ENCODE measurements at regions not wholly inside any gene's neighbourhood (a gene's known extent, or its start where the extent isn't known, plus 50 kb on each side); places are given as distances from the start of the nearest gene placed in this dataset.
"Not testable (repeated sequence)": the region's sequence is repeated elsewhere in the genome, so short reads cannot be mapped to it uniquely, and the experiment has no call there.

- TF ChIP-seq, protein P1, sequence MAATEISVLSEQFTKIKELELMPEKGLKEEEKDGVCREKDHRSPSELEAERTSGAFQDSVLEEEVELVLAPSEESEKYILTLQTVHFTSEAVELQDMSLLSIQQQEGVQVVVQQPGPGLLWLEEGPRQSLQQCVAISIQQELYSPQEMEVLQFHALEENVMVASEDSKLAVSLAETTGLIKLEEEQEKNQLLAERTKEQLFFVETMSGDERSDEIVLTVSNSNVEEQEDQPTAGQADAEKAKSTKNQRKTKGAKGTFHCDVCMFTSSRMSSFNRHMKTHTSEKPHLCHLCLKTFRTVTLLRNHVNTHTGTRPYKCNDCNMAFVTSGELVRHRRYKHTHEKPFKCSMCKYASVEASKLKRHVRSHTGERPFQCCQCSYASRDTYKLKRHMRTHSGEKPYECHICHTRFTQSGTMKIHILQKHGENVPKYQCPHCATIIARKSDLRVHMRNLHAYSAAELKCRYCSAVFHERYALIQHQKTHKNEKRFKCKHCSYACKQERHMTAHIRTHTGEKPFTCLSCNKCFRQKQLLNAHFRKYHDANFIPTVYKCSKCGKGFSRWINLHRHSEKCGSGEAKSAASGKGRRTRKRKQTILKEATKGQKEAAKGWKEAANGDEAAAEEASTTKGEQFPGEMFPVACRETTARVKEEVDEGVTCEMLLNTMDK (IDR thresholded peaks at IDR 0.05; ENCODE audit: borderline replicate concordance, insufficient read depth, low read depth, low read length, poor library complexity, severe bottlenecking) = no peak
- TF ChIP-seq ZNF354B (CRISPR knock-in tag; IDR thresholded peaks at IDR 0.05) (no peak), ZNF79 (CRISPR knock-in tag; IDR thresholded peaks at IDR 0.05; ENCODE audit: low read depth) (no peak), ZBTB1 (CRISPR knock-in tag; IDR thresholded peaks at IDR 0.05; ENCODE audit: borderline replicate concordance, low read depth) (no peak), RFX7 (CRISPR knock-in tag; IDR thresholded peaks at IDR 0.05) (no peak), PRPF4 (IDR thresholded peaks at IDR 0.05; ENCODE audit: insufficient read depth, low read depth, low read length, poor library complexity, severe bottlenecking) (no peak), CBFA2T3 (IDR thresholded peaks at IDR 0.05) (no peak), MCM2 (IDR thresholded peaks at IDR 0.05; ENCODE audit: low read depth) (no peak), PHF21A (IDR thresholded peaks at IDR 0.05; ENCODE audit: borderline replicate concordance, low read depth) (no peak)
These were observed 280.6 kb downstream of the PAPSS1 start (continued) for GRCh38 chr4:107439401-107439800.

DNA sequence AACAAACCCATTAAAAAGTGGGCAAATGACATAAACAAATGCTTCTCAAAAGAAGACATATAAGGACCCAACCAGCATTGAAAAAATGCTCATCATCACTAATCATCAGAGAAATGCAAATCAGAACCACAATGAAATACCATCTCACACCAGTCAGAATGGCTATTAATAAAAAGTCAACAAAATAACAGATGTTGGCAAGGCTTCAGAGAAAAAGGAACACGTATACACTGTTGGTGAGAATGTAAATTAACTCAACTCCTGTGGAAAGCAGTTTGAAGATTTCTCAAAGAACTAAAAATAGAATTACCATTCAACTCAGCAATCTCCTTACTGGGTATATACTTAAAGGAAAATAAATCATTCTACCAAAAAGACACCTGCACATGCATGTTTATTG lies 283.6 kb downstream of the PAPSS1 start:
- 0% methylated on average over 1 of the region's 1 CpG for WGBS (ENCODE audit: insufficient coverage, low coverage, missing lambda C conversion rate)
- BruUV-seq (replicated peaks); FAIRE-seq; ATAC-seq; H3K27ac ChIP-seq (ENCODE audit: extremely low read depth, low read depth, low read length); H2AFZ ChIP-seq (ENCODE audit: low read depth, low read length); CTCF ChIA-PET (ENCODE audit: low intra/inter-chr PET ratio); H3K36me3 ChIP-seq (ENCODE audit: control insufficient read depth, insufficient read depth, low read length); H3K9ac ChIP-seq (ENCODE audit: insufficient read depth in 1 of 2, low read depth in 2 of 2, low read length in 2 of 2); POLR2A ChIA-PET; H3K4me2 ChIP-seq (ENCODE audit: insufficient read depth, low read length); H3K79me2 ChIP-seq (ENCODE audit: control insufficient read depth, insufficient read depth, low read length); H3K9me3 ChIP-seq (replicated peaks; ENCODE audit: control insufficient read depth, insufficient read depth, low read depth, low read length); H3K9me1 ChIP-seq (ENCODE audit: control insufficient read depth, insufficient read depth, low read length); H4K20me1 ChIP-seq (replicated peaks; ENCODE audit: control insufficient read depth, insufficient read depth, low read length); H3K27me3 ChIP-seq (ENCODE audit: control insufficient read depth in 2 of 2, insufficient read depth in 2 of 2, low read length in 2 of 2); intact Hi-C loops (cut with micrococcal nuclease); H3K4me1 ChIP-seq (replicated peaks in 1 of 2; ENCODE audit: control insufficient read depth in 2 of 2, insufficient read depth in 2 of 2, low read length in 2 of 2); in situ Hi-C loops (cut with MboI); H3K4me3 ChIP-seq; DNase-seq (ENCODE audit: extremely low read depth in 1 of 4, low spot score in 3 of 4): not testable (repeated sequence)

Data from K562 (cell line).